Head of caudate nucleus (tissue), 42 donors: ENCODE measurements at regions not wholly inside any gene's neighbourhood (a gene's known extent, or its start where the extent isn't known, plus 50 kb on each side); places are given as distances from the start of the nearest gene placed in this dataset.

Source experiments
- DNase-seq, 42 donors: peaks; one replicate each; pipeline versions ENCODE4 v3.0.0 to v3.0.0-alpha.2; 2020 to 2021; ENCODE audit warnings: mixed read lengths in 7 of 42
- intact Hi-C: fragments of 100-400 bp; cut with DNase I; formaldehyde crosslinking; loops from one replicate; pipeline ENCODE4 v1.15.0; 2022

DNA sequence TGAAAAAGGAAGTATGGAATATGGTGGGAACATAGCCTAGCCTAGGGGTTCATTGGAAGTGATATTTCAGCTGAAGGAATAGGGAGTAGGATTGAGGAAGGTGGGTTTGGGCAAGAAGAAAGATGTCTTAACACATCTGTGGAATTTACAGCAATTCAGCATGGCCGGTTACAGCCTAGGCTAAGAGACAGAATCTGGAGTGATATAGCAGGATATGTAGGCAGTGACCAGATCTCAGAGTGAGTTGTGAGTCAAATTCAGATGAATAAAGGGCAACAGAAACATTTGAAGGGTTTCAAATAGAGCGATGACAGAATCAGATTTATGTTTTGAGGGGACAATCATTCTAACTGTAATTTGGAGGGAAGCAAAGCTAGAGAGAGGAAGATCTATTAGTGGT is 199.0 kb upstream of the PRPS1L1 start:
- DNase-seq: no peak
- intact Hi-C loops: no loop called here

DNA sequence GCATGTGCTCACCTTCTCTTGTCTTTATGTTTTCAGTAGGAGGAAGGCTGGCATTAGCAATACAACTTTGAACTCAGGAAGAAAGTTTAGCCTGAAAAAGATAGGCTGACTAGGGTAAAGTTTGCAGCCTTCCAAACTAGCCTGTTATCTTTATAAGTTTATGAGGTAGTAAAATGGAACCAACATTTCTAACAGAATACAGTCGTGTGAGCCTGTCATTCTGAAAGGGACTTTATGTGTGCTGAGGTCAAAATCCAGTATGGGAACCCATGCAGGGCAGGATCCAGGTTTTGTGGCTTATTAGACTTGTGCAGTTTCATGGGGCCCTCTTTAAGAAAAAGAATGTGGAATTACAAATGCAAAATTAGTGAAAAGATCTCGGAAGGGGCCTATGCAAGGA is 201.0 kb upstream of the PRPS1L1 start:
- intact Hi-C loops: no loop called here
- DNase-seq: no peak

GRCh38 chr7:18230271-18230670 is 202.6 kb upstream of the PRPS1L1 start:
- no peak for DNase-seq
- intact Hi-C loops: no loop called here

GRCh38 chr7:18231854-18232253 is 204.2 kb upstream of the PRPS1L1 start:
- DNase-seq: no peak
- intact Hi-C loops: no loop called here

DNA sequence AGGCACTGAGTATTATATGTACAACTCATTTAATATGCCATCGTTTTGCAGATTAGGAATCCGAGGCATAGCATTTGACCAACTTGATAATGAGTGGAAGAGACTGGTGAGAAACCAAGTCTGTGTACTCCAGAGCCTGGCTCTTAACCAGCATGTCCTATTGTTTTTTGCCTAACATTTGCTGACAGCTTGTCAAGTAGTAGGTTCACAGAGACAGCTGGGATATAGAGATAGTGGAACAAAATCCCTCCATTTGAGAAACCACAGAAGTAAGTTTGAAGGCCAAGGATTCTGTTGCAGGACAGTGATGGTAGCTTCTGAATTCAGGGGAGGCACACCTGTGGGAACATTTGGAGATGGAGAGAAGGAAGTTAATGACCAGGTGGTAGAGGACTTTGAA is 206.9 kb upstream of the PRPS1L1 start:
- no peak for DNase-seq
- intact Hi-C loops: no loop called here

GRCh38 chr7:18235819-18236218 is 208.2 kb upstream of the PRPS1L1 start:
- intact Hi-C loops: no loop called here
- no peak for DNase-seq

- intact Hi-C loops: no loop called here
- no peak for DNase-seq
Observed at GRCh38 chr7:18239212-18239611, 211.6 kb upstream of the PRPS1L1 start.

GRCh38 chr7:18241543-18242231 is 214.0 kb upstream of the PRPS1L1 start:
- intact Hi-C loops: no loop called here
- no peak for DNase-seq

DNA sequence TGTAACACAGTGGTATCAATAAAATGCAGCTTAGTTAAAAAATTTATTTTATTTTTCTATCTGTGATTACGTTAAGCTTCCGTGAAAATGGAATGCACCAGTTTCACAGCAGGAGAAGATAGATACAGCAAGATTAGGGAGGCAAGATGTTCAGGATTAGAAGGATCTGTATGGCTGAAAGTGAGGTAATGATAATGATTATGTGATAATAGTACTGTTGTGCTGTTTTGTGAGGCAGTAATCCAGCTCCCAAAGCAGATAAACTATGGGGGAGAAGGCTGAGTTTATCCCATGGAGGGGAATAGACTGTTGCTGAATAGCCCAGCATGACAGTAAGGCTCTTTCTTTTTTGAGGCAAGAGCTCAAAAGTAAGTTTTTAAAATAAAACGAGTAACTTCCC is 216.1 kb upstream of the PRPS1L1 start:
- no peak for DNase-seq
- intact Hi-C loops: no loop called here

- DNase-seq: no peak
- intact Hi-C loops: no loop called here
Observed at GRCh38 chr7:18250133-18250532, 222.5 kb upstream of the PRPS1L1 start.

GRCh38 chr7:18257711-18258110 is 230.1 kb upstream of the PRPS1L1 start:
- intact Hi-C loops: no loop called here
- no peak for DNase-seq

- DNase-seq: no peak
- intact Hi-C loops: no loop called here
Observed at GRCh38 chr7:18262058-18262457, 233.5 kb upstream of the HDAC9 start.

DNA sequence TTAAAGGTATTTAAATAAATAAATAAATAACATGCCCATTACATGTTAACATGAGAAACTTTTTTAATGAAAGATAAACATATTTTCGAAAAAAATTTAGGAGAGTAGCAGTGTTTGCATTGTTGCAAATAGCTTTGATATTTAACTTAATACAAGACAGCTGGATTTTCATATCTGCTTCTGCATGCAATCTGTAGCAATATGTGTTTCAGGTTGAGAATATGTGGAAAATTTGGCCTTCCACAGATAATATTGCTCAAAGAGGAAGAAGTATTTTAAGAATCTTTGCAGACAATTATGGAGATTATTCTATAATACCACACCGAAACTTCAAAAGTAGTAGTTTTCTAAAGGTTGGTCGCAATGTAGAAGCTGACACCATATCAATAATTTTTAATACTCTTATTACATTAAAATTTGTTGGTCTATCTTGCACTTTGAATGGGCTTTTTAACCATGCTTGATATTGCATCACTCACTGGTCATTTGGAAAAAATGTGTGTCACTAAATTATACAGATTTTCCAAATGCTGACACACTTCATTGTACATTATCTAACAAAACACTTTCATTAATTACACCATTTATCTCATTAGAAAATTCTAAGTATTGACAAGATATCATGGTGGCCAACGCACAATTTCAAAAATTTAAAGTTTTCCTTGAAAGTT is 229.8 kb upstream of the HDAC9 start:
- intact Hi-C loops: no loop called here
- no peak for DNase-seq

DNA sequence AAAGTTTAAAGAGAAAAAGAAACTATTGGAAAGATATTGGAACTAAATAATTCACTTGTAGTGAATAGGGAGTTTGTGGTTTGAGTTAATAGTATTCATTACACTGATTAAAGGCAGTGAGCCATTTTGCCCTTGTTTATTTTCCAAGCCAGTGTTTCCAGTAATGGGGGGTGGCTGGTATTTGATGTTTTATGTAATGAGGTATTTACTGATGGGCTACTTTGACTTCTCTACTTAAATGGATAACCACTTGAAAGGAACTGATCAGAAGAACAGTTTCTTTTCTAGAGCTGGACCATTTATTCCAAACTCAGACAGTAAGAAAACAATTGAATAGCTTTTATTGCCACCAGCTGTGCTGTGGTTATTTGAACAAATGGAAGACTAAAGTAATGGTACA is 227.0 kb upstream of the HDAC9 start:
- intact Hi-C loops: no loop called here
- DNase-seq: no peak

DNA sequence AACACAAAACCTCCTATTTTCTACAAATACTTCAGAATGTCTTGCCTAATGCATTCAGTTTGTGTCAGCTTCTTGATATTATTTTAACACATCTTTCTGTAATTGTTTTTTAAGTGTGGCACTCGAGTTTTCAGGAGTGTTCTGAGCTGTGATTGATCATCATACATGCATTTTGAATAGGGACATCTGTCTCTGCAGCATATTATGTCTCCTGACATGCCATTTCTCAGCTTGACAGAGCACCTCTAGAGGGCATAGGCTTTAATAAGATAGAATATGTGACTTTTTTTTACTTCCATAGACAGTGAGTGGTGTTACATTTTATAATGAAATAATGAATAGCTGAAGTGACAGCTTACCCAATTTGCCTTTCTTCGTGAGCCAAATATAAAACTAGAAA is 219.2 kb upstream of the HDAC9 start:
- intact Hi-C loops: no loop called here
- DNase-seq: no peak

- intact Hi-C loops: no loop called here
- DNase-seq: no peak
Observed at GRCh38 chr7:18278316-18278715, 217.2 kb upstream of the HDAC9 start.

DNA sequence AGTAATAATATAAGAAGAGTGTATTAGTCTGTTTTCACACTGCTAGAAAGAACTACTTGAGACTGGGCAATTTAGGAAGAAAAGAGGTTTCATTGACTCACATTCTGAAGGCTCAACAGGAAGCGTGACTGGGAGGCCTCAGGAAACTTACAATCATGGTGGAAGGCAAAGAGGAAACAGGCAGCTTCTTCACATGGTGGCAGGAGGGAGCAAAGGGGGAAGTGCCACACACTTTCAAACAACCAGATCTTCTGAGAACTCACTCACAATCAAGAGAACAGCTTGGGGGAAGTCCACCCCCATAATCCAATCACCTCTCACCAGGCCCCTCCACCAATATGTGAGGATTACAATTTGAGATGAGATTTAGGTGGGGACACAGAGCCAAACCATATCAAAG is 212.5 kb upstream of the HDAC9 start:
- DNase-seq: no peak
- intact Hi-C loops: no loop called here

DNA sequence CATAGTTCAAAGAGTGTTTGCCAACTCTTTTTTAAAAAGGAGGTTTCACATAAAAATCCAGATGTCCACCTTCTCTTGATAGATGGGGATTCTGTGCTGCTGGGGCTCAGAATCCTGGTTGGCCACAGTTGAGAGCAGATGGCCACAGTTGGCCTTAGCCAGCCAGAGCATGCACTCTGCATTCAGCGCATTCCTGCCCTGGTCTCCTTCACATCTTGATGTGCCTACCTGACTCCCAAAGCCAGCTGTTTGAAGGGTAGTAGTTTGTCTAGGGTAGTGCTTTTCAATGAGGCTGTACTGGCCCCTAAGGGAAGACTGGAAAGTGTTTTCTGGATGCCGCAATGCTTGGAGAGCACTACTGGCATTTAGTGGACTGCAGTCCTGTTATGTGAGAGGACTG is 208.1 kb upstream of the HDAC9 start:
- no peak for DNase-seq
- intact Hi-C loops: no loop called here

- no peak for DNase-seq
- intact Hi-C loops: no loop called here
Observed at GRCh38 chr7:18288322-18289037, 207.1 kb upstream of the HDAC9 start.

GRCh38 chr7:18289788-18290187 is 205.8 kb upstream of the HDAC9 start:
- no peak for DNase-seq
- intact Hi-C loops: no loop called here

- DNase-seq: no peak
- intact Hi-C loops: no loop called here
Observed at GRCh38 chr7:18290223-18290622, 205.3 kb upstream of the HDAC9 start.
